IMR-90 (cell line): ENCODE measurements at regions not wholly inside any gene's neighbourhood (a gene's known extent, or its start where the extent isn't known, plus 50 kb on each side); places are given as distances from the start of the nearest gene placed in this dataset.

Experiments
- BHLHE40 ChIP-seq: fragments of 150-350 bp; IDR thresholded peaks from 2 replicates; pipeline ENCODE4 v1.6.1; 2016; ENCODE audit warnings: mild to moderate bottlenecking, low read depth, low read length
- CEBPB ChIP-seq: IDR thresholded peaks from 2 replicates; pipeline ENCODE4 v1.6.1; 2012; ENCODE audit warnings: low read depth, low read length, improper control_type of control experiment
- CHD1 ChIP-seq: IDR thresholded peaks from 2 replicates; pipeline ENCODE4 v1.6.1; 2012; ENCODE audit warnings: low read depth, low read length, improper control_type of control experiment
- CTCF ChIP-seq: conservative IDR thresholded peaks from 2 replicates; pipeline ENCODE4 v1.5.1; 2012; ENCODE audit warnings: mild to moderate bottlenecking, low read depth, low read length, improper control_type of control experiment
- ELK1 ChIP-seq: fragments of 150-350 bp; IDR thresholded peaks from 2 replicates; pipeline ENCODE4 v1.6.1; 2016; ENCODE audit warnings: low read depth, mild to moderate bottlenecking, low read length, moderate library complexity, borderline replicate concordance
- FOS ChIP-seq: fragments of 150-350 bp; IDR thresholded peaks from 2 replicates; pipeline ENCODE4 v1.6.1; 2016; ENCODE audit warnings: low read depth, low read length
- MAFK ChIP-seq: IDR thresholded peaks from 2 replicates; pipeline ENCODE4 v1.6.1; 2012; ENCODE audit warnings: low read depth, low read length, improper control_type of control experiment
- MAZ ChIP-seq: IDR thresholded peaks from 2 replicates; pipeline ENCODE4 v1.6.1; 2012; ENCODE audit warnings: low read depth, mild to moderate bottlenecking, low read length, improper control_type of control experiment, moderate library complexity, borderline replicate concordance
- POLR2A ChIP-seq: IDR thresholded peaks from 2 replicates; pipeline ENCODE4 v1.6.1; 2012; ENCODE audit warnings: mild to moderate bottlenecking, low read depth, low read length
- RAD21 ChIP-seq: IDR thresholded peaks from 2 replicates; pipeline ENCODE4 v1.6.1; 2012; ENCODE audit warnings: low read length, improper control_type of control experiment
- RFX5 ChIP-seq: IDR thresholded peaks from 2 replicates; pipeline ENCODE4 v1.8.0; 2012; ENCODE audit warnings: low read depth, mild to moderate bottlenecking, low read length, moderate library complexity
- TF ChIP-seq, protein P1 (sequence below): fragments of 150-350 bp; IDR thresholded peaks from 2 replicates; pipeline ENCODE4 v1.6.1; 2017; ENCODE audit warnings: mild to moderate bottlenecking, antibody characterized with exemption, low read length, low read depth

DNA sequence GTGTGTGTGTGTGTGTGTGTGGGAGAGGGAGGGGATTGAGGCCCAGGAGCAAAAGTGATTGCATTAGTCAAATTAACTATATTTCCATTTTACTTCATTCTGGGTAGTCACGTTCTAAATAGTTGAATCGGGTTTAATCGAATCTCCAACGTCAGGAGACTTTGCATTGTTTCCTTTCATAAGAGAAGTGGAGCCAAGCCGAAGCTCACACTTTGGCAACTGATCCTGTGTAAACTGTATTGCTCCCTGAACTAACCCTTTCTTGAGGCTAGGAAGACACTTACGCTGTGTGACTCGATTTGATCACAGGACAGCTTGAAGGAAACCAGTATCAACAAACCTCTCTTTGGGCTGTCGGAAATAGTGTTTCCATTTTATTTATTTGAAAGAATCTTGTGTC, 363.4 kb upstream of the ATP2B1 start:
- TF ChIP-seq CTCF, result no peak
- TF ChIP-seq MAFK, result no peak
- no peak for TF ChIP-seq ELK1
- TF ChIP-seq, protein P1, sequence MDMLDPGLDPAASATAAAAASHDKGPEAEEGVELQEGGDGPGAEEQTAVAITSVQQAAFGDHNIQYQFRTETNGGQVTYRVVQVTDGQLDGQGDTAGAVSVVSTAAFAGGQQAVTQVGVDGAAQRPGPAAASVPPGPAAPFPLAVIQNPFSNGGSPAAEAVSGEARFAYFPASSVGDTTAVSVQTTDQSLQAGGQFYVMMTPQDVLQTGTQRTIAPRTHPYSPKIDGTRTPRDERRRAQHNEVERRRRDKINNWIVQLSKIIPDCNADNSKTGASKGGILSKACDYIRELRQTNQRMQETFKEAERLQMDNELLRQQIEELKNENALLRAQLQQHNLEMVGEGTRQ, result no peak
- TF ChIP-seq POLR2A, result no peak
- TF ChIP-seq RAD21, result no peak
- TF ChIP-seq FOS, result no peak
- TF ChIP-seq RFX5, result no peak
- TF ChIP-seq BHLHE40, result no peak
- no peak for TF ChIP-seq MAZ
- no peak for TF ChIP-seq CEBPB
- TF ChIP-seq CHD1, result no peak
